ENCODE measurements at regions not wholly inside any gene's neighbourhood (a gene's known extent, or its start where the extent isn't known, plus 50 kb on each side); places are given as distances from the start of the nearest gene placed in this dataset.

GRCh38 chrX:45758738-45759397 lies 558.2 kb upstream of the DIPK2B start:
- H3K4me1 Mint-ChIP-seq: peaks cover 74% of the 10 kb centered on the region
- no CpG with 5 or more reads among the region's 3 CpGs for WGBS (ENCODE audit: insufficient coverage)

GRCh38 chrX:45758319-45758718 lies 557.6 kb upstream of the DIPK2B start:
- H3K4me1 ChIP-seq (ENCODE audit: control insufficient read depth in 1 of 2, insufficient read depth in 2 of 2, low read length in 2 of 2): peaks cover 86 to 95% of the 10 kb centered on the region in 2 donors
- peak overlapping the region; percentile 11 for H3K9ac ChIP-seq (ENCODE audit: insufficient read depth, low read length, poor library complexity, severe bottlenecking)
- no peaks in the 10 kb centered on the region for H3K9me3 ChIP-seq (replicated peaks in 1 of 2; ENCODE audit: control insufficient read depth in 1 of 2, insufficient read depth in 1 of 2, low read length in 2 of 2)
- peaks cover 9% of the 10 kb centered on the region in 2 donors for H3K36me3 Mint-ChIP-seq
- intact Hi-C loops (cut with micrococcal nuclease): loop anchor here in 1 of 2 donors (10.0 kb wide), 1 partner anchor 46 kb away; no protein-coding TSS in a partner anchor
- H3K27me3 ChIP-seq (ENCODE audit: control insufficient read depth in 2 of 2, insufficient read depth in 2 of 2, low read length in 2 of 2): peaks cover 0 to 14% of the 10 kb centered on the region in 2 donors
- no peaks in the 10 kb centered on the region for H3K36me3 ChIP-seq (replicated peaks in 1 of 2; ENCODE audit: control insufficient read depth in 1 of 2, insufficient read depth in 2 of 2, low read length in 2 of 2)
- peak overlapping the region; percentile 16 to 59 (median 34) for H3K4me3 ChIP-seq (replicated peaks in 1 of 3; ENCODE audit: low read depth in 2 of 3, low read length in 3 of 3)
- H3K9me3 Mint-ChIP-seq: peaks cover 0 to 2% (median 0%) of the 10 kb centered on the region in 7 donors
- peak overlapping the region; percentile 70 to 87 for H3K27ac ChIP-seq (ENCODE audit: low read depth in 1 of 2, low read length in 2 of 2)
- no peaks in the 10 kb centered on the region for H4K20me1 ChIP-seq (ENCODE audit: insufficient read depth, low read length)
- peaks cover 0 to 13% (median 0%) of the 10 kb centered on the region in 3 donors for H3K27me3 Mint-ChIP-seq (ENCODE audit: low read depth in 3 of 3)
- peak overlapping the region; percentile 75 for H3K4me2 ChIP-seq (replicated peaks; ENCODE audit: extremely low read depth, low read length, poor library complexity, severe bottlenecking)
- no peak for TF ChIP-seq CTCF (IDR thresholded peaks at IDR 0.05)
- DNase-seq: peak; percentile 78 to 83 (median 78)
- H3K4me1 Mint-ChIP-seq: peaks cover 69% of the 10 kb centered on the region
- no CpG with 5 or more reads among the region's 7 CpGs for WGBS (ENCODE audit: insufficient coverage)
- H3K27ac Mint-ChIP-seq: peak overlapping the region; percentile 89 to 96 (median 93)
- H2AFZ ChIP-seq (ENCODE audit: insufficient read depth, low read depth, low read length, poor library complexity, severe bottlenecking): no peak overlapping the region
- peak overlapping the region; percentile 65 to 88 for H3K4me3 Mint-ChIP-seq
- peaks cover 61% of the 10 kb centered on the region for H3K79me2 ChIP-seq (ENCODE audit: insufficient read depth, low read length)

More at GRCh38 chrX:45758738-45759397, 558.2 kb upstream of the DIPK2B start:
- H3K27ac ChIP-seq (ENCODE audit: low read depth in 1 of 2, low read length in 2 of 2): peak overlapping the region; percentile 70 to 87
- peak overlapping the region; percentile 89 to 96 (median 93) for H3K27ac Mint-ChIP-seq
- intact Hi-C loops (cut with micrococcal nuclease): loop anchor here in 1 of 2 donors (10.0 kb wide), 1 partner anchor 46 kb away; no protein-coding TSS in a partner anchor
- H3K4me1 ChIP-seq (ENCODE audit: control insufficient read depth in 1 of 2, insufficient read depth in 2 of 2, low read length in 2 of 2): peaks cover 85 to 95% of the 10 kb centered on the region in 2 donors
- peak overlapping the region; percentile 75 for H3K4me2 ChIP-seq (replicated peaks; ENCODE audit: extremely low read depth, low read length, poor library complexity, severe bottlenecking)
- H3K27me3 Mint-ChIP-seq (ENCODE audit: low read depth in 3 of 3): peaks cover 0 to 15% (median 0%) of the 10 kb centered on the region in 3 donors
- H3K36me3 Mint-ChIP-seq: peaks cover 9% of the 10 kb centered on the region in 2 donors
- H4K20me1 ChIP-seq (ENCODE audit: insufficient read depth, low read length): no peaks in the 10 kb centered on the region
- peaks cover 0 to 16% of the 10 kb centered on the region in 2 donors for H3K27me3 ChIP-seq (ENCODE audit: control insufficient read depth in 2 of 2, insufficient read depth in 2 of 2, low read length in 2 of 2)
- peak; percentile 44 to 73 (median 69) for DNase-seq
- no peaks in the 10 kb centered on the region for H3K9me3 ChIP-seq (replicated peaks in 1 of 2; ENCODE audit: control insufficient read depth in 1 of 2, insufficient read depth in 1 of 2, low read length in 2 of 2)
- peak overlapping the region; percentile 11 for H3K9ac ChIP-seq (ENCODE audit: insufficient read depth, low read length, poor library complexity, severe bottlenecking)
- peaks cover 66% of the 10 kb centered on the region for H3K79me2 ChIP-seq (ENCODE audit: insufficient read depth, low read length)
- peaks cover 0 to 2% (median 0%) of the 10 kb centered on the region in 7 donors for H3K9me3 Mint-ChIP-seq
- peak overlapping the region; percentile 16 to 59 (median 34) for H3K4me3 ChIP-seq (replicated peaks in 1 of 3; ENCODE audit: low read depth in 2 of 3, low read length in 3 of 3)
- peak overlapping the region; percentile 65 to 88 for H3K4me3 Mint-ChIP-seq
- no peaks in the 10 kb centered on the region for H3K36me3 ChIP-seq (replicated peaks in 1 of 2; ENCODE audit: control insufficient read depth in 1 of 2, insufficient read depth in 2 of 2, low read length in 2 of 2)
- no peak overlapping the region for H2AFZ ChIP-seq (ENCODE audit: insufficient read depth, low read depth, low read length, poor library complexity, severe bottlenecking)
- no peak for TF ChIP-seq CTCF (IDR thresholded peaks at IDR 0.05)
